OCI-LY1 (cell line): ENCODE measurements at regions not wholly inside any gene's neighbourhood (a gene's known extent, or its start where the extent isn't known, plus 50 kb on each side); places are given as distances from the start of the nearest gene placed in this dataset.

Source experiments
- H2AFZ ChIP-seq: fragments of 200-600 bp; sonication (generic), shearing (Covaris generic); 2 replicates; pipeline ENCODE4 v1.6.0; 2014; ENCODE audit warnings: antibody characterized with exemption, mild to moderate bottlenecking, low read length
- H3F3A ChIP-seq: fragments of 200-600 bp; sonication (generic), shearing (Covaris generic); 2 replicates; pipeline ENCODE4 v1.6.0; 2014; ENCODE audit warnings: mild to moderate bottlenecking, antibody characterized with exemption, low read length, moderate library complexity; ENCODE audit not compliant: insufficient read depth
- H3K27ac ChIP-seq: fragments of 200-600 bp; sonication (generic); 2 replicates; pipeline ENCODE4 v1.5.1; 2014; ENCODE audit warnings: low read length, mixed run types, mild to moderate bottlenecking, low read depth; ENCODE audit not compliant: poor library complexity, severe bottlenecking
- H3K27me3 ChIP-seq: fragments of 200-600 bp; sonication (generic); 2 replicates; pipeline ENCODE4 v1.6.0; 2014; ENCODE audit warnings: antibody characterized with exemption, mild to moderate bottlenecking, low read length, moderate library complexity; ENCODE audit not compliant: insufficient read depth
- H3K36me3 ChIP-seq: fragments of 200-600 bp; sonication (generic); 2 replicates; pipeline ENCODE4 v1.6.1; 2014; ENCODE audit warnings: mild to moderate bottlenecking, antibody characterized with exemption, low read length, moderate library complexity, mixed read lengths; ENCODE audit not compliant: insufficient read depth
- H3K4me1 ChIP-seq: fragments of 200-600 bp; sonication (generic); 2 replicates; pipeline ENCODE4 v1.5.1; 2014; ENCODE audit warnings: mild to moderate bottlenecking, low read length, moderate library complexity; ENCODE audit not compliant: insufficient read depth, severe bottlenecking
- H3K4me2 ChIP-seq: fragments of 200-600 bp; sonication (generic), shearing (Covaris generic); 2 replicates; pipeline ENCODE4 v1.6.1; 2014; ENCODE audit warnings: low read length
- H3K4me3 ChIP-seq: fragments of 200-600 bp; sonication (generic); 2 replicates; pipeline ENCODE4 v1.5.1; 2014; ENCODE audit warnings: low read length, low read depth, mild to moderate bottlenecking, mixed read lengths; ENCODE audit not compliant: poor library complexity, severe bottlenecking
- H3K79me2 ChIP-seq: fragments of 200-600 bp; shearing (Covaris generic); 2 replicates; pipeline ENCODE4 v1.6.1; 2016; ENCODE audit warnings: mixed run types, low read length, mixed read lengths; ENCODE audit not compliant: insufficient read depth
- H3K9ac ChIP-seq: fragments of 200-600 bp; sonication (generic), shearing (Covaris generic); 2 replicates; pipeline ENCODE4 v1.6.1; 2014; ENCODE audit warnings: mild to moderate bottlenecking, low read length, mixed read lengths
- H3K9me2 ChIP-seq: fragments of 200-600 bp; sonication (generic), shearing (Covaris generic); 2 replicates; pipeline ENCODE4 v1.6.1; 2014; ENCODE audit warnings: low read depth, mild to moderate bottlenecking, low read length, mixed read lengths
- H3K9me3 ChIP-seq: fragments of 200-600 bp; shearing (Covaris generic); 2 replicates; pipeline ENCODE4 v1.6.1; 2014; ENCODE audit warnings: low read length, mixed read lengths
- H4K20me1 ChIP-seq: fragments of 200-600 bp; sonication (generic), shearing (Covaris generic); 2 replicates; pipeline ENCODE4 v1.6.0; 2016; ENCODE audit warnings: mild to moderate bottlenecking, low read length; ENCODE audit not compliant: insufficient read depth
- EZH2 ChIP-seq: fragments of 200-600 bp; sonication (generic), shearing (Covaris generic); IDR thresholded peaks from 2 replicates; pipeline ENCODE4 v1.8.0; 2017; ENCODE audit warnings: borderline replicate concordance, mixed run types, mild to moderate bottlenecking, antibody characterized with exemption, low read length, moderate library complexity, mixed read lengths
- TF ChIP-seq, protein P1 (sequence below): fragments of 200-600 bp; sonication (generic), shearing (Covaris generic); IDR thresholded peaks from 2 replicates; pipeline ENCODE4 v1.5.1; 2017; ENCODE audit warnings: mild to moderate bottlenecking, antibody characterized with exemption, low read length, moderate library complexity, mixed read lengths

GRCh38 chr13:59250336-59251189 lies 913.2 kb downstream of the DIAPH3 start:
- Histone ChIP-seq H4K20me1 (no peaks in the 10 kb centered on the region), H3K27me3 (no peaks in the 10 kb centered on the region), H3K27ac (no peak overlapping the region), H3K9me2 (no peaks in the 10 kb centered on the region), H3K79me2 (no peaks in the 10 kb centered on the region), H3F3A (no peaks in the 10 kb centered on the region), H3K36me3 (no peaks in the 10 kb centered on the region), H3K4me1 (no peaks in the 10 kb centered on the region), H3K4me2 (no peak overlapping the region), H3K4me3 (no peak overlapping the region), H2AFZ (no peak overlapping the region), H3K9ac (no peak overlapping the region), H3K9me3 (no peaks in the 10 kb centered on the region)
- TF ChIP-seq, protein P1, sequence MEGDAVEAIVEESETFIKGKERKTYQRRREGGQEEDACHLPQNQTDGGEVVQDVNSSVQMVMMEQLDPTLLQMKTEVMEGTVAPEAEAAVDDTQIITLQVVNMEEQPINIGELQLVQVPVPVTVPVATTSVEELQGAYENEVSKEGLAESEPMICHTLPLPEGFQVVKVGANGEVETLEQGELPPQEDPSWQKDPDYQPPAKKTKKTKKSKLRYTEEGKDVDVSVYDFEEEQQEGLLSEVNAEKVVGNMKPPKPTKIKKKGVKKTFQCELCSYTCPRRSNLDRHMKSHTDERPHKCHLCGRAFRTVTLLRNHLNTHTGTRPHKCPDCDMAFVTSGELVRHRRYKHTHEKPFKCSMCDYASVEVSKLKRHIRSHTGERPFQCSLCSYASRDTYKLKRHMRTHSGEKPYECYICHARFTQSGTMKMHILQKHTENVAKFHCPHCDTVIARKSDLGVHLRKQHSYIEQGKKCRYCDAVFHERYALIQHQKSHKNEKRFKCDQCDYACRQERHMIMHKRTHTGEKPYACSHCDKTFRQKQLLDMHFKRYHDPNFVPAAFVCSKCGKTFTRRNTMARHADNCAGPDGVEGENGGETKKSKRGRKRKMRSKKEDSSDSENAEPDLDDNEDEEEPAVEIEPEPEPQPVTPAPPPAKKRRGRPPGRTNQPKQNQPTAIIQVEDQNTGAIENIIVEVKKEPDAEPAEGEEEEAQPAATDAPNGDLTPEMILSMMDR, result no peak
- no peak for TF ChIP-seq EZH2

GRCh38 chr13:59259165-59260000 lies 904.3 kb downstream of the DIAPH3 start:
- no peaks in the 10 kb centered on the region for H3K79me2 ChIP-seq
- H3K36me3 ChIP-seq, result no peaks in the 10 kb centered on the region

DNA sequence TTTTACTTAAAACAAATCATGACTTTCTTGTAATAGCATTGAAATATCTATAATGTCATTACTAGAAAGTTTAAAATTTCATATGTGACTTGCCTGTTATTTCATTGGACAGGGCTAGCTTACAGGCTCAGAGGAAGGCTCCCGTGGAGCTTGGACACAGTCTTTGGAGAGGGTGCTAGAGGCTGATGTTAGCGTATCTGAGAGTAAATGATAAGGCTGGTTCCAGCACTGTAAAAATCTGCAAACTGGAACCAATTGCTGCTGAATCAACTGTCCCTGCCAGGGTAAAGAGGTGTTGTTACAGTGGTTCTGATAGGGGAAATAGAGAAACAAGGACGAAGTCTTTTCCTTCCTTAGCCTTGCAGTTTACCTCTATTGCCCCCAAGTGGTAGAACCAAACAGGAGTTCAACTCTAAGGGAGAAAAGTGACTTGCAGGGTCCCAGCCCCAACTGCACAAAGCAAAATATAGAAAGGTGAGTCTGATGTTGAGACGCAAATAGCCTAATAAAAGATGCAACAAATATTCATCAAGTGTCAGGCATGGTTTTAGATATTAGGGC lies 901.7 kb downstream of the DIAPH3 start:
- Histone ChIP-seq H3K27ac (no peak overlapping the region), H3K9me2 (no peaks in the 10 kb centered on the region), H3K9ac (no peak overlapping the region), H3F3A (no peaks in the 10 kb centered on the region), H3K79me2 (no peaks in the 10 kb centered on the region), H3K9me3 (no peaks in the 10 kb centered on the region), H2AFZ (no peak overlapping the region), H3K36me3 (no peaks in the 10 kb centered on the region), H3K4me1 (no peaks in the 10 kb centered on the region), H3K4me2 (no peak overlapping the region), H3K27me3 (no peaks in the 10 kb centered on the region), H4K20me1 (no peaks in the 10 kb centered on the region), H3K4me3 (no peak overlapping the region)
- no peak for TF ChIP-seq EZH2
- TF ChIP-seq, protein P1, result peak; percentile 49

More at GRCh38 chr13:59259165-59260000, 904.3 kb downstream of the DIAPH3 start:
- Histone ChIP-seq H3F3A (no peaks in the 10 kb centered on the region), H3K4me3 (no peak overlapping the region), H3K9me3 (no peaks in the 10 kb centered on the region), H3K27me3 (no peaks in the 10 kb centered on the region), H3K9me2 (no peaks in the 10 kb centered on the region), H4K20me1 (no peaks in the 10 kb centered on the region), H3K4me2 (no peak overlapping the region), H3K9ac (no peak overlapping the region), H2AFZ (no peak overlapping the region), H3K27ac (no peak overlapping the region), H3K4me1 (no peaks in the 10 kb centered on the region)
- no peak for TF ChIP-seq EZH2
- TF ChIP-seq, protein P1, result no peak
